ENCODE measurements at regions not wholly inside any gene's neighbourhood (a gene's known extent, or its start where the extent isn't known, plus 50 kb on each side); places are given as distances from the start of the nearest gene placed in this dataset.
"Not testable (repeated sequence)": the region's sequence is repeated elsewhere in the genome, so short reads cannot be mapped to it uniquely, and the experiment has no call there.

DNA sequence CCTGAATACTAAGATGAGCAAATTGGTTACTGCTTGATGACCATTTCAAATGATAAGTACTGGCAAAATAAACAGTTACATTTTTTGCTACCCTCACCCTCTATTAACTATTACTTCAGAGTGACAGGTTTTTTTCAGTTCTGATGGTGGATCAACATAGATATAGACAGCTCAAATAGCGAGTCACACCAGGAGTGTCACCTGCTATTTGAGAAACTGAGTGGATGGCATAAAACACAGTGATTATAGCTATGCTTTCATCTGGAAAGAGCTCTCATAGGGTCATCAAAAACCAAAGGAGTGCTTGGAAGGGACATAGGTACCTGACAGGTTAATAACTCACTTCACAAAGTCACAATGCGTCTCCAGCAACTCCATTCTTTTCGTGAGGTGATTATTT, 244.5 kb upstream of the C9orf72 start:
- DNase-seq (ENCODE audit: low spot score), result no peak

DNA sequence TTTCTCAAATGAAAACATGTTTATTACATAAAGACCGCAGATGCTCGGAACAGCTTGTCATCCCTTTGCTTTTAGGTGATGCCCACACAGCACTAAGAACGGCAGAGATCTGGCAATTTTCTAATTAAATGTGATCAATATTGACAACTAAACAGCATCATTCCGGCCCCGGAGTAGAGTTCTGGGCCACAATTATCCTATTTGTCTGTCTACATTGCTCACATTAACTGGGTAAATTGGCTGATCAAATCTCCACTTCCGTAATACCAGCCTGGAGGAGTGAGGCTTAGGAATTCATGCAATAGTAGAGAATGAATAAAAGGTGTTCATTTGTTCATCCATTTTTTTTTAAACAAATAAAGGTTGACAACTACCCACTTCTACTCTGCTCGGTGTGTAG, 245.1 kb upstream of the C9orf72 start:
- DNase-seq (ENCODE audit: low spot score), result no peak

DNA sequence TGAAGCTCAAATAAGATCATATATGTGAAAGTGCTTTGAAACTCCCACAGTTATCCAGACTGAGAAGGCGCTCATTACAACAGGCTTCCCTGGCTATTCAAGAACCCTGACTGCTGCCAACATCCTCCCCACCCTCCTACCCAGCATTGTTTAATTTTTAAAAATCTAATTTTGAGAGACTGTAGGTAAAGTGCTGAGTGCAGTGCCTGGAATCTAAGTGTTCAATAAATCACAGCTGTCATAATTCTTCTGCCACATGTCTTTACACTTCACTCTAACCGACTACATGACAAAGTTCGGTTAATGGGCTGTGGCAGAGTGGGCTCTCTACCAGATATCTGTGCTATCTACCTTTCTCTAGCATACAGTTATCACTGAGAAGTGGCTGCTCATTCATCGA, 255.6 kb upstream of the C9orf72 start:
- DNase-seq (ENCODE audit: low spot score), result no peak

DNA sequence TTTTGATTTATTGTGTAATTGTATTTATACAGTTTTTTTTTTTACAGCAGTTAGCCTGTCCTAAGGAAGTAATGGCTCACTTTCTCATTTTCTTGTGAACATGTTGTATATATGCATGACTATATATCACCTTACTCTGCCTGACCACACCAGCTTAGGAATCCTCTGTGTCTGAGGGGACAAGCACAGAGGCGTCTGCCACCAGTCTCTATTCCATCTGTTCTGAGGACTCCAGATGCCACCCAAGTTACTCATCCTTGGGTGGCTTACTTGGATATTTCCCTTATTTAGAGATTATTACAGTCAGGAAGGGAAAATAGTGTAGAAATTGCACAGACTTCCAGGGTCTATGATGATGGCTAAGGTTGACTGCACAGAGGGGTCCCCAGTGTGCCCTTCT, 256.3 kb upstream of the C9orf72 start:
- DNase-seq (ENCODE audit: low spot score), result no peak

DNA sequence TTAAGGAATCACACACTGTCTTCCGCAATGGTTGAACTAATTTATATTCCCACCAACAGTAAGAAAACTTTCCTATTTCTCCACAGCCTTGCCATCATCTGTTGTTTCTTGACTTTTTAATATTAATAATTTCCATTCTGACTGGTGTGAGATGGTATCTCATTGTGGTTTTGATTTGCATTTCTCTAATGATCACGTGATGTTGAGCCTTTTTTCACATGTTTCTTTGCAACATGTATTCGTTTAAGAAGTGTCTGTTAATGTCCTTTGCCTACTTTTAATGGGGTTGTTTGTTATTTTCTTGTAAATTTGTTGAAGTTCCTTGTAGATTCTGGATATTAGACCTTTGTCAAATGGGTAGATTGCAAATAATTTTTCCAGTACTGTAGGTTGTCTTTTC, 258.8 kb upstream of the C9orf72 start:
- not testable (repeated sequence) for DNase-seq (ENCODE audit: low spot score)

DNA sequence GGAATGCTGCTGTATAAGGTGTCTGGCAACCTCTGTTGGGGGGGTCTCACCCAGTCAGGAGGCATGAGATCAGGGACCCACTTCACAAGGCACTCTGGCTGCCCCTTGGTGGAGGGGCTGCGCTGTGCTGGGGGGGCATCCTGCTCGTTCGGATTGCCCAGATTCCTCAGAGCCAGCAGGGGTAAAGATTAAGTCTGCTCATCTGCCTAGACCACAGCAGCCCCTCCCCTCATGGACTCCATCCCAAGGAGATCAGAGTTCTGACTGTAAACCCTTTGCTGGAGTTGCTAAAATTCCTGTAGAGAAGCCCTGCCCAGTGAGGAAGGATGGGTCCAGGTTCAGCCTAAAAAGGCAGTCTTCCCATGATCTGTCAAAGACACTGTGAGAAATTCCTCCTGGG, 262.0 kb upstream of the C9orf72 start:
- DNase-seq (ENCODE audit: low spot score), result no peak

DNA sequence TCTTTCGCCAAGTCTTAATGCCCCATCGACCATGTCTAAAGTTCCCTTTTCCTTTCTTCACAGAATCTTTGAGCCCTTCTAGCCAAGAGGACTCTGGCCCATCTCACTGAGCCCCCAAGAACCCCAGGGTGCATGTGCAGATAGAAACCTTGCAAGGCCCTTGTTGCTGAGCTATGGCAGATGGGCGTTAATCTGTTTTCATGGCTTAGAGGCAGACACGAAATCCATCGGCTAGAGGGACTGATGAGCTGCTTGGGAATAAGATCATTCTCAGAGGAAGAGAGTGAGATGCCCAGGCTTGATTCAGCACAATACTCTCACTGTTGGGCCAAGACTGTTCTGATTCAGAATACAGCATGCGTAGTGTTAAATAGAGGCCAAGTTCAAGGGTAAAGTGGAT, 262.5 kb upstream of the C9orf72 start:
- DNase-seq (ENCODE audit: low spot score), result no peak

DNA sequence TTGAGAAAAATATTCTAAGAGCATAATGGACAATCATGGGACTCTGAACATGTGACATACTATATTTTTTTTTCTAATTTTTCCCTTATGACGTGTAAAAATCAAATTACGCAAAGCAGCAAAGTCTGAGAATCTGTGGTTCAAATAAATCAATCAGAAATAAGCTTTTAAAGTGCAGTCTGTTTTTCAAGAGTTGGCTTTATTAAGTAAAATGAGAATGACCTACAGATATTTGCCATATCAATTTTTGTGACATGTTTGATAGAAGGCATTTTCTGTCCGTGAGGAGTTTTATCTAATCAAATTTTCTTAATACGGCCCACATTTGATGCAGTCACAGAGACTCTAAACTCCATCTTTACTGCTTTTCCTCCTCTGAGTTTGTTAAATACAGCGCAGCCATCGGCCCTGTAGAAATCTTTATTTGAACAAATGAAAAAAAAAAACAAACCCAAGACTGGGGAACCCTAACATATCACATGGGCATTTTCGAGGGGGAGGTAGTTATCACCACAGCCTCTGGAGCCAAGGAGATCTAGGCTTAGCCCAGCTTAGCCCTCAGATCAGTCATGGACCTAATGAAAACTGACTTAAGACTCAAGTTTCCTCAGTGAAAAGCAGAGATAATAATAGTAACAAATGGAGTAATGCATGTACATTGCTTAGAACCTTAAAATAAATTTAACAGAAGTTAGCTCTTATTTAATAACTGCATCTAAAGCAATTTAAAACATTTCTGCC, 263.6 kb upstream of the C9orf72 start:
- no peak for DNase-seq (ENCODE audit: low spot score)

DNA sequence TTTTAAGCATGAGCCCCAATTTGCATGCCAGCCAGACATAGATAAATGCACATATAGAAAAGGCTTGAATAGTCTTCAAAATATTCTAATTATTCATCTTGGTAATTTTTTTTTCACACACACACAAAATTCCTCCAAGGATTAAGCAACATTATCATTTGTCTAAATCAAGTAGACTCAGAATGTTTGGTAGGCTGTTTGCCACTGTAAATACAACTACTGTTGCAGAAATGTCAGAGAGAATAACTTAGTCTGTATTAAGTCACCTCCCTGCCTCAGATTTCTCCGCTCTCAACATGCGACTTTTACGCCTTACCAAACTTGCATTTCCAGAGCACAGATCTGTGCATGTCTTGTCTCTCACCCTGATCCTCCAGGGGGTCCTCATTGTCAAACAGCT, 265.6 kb upstream of the C9orf72 start:
- DNase-seq (ENCODE audit: low spot score), result no peak

DNA sequence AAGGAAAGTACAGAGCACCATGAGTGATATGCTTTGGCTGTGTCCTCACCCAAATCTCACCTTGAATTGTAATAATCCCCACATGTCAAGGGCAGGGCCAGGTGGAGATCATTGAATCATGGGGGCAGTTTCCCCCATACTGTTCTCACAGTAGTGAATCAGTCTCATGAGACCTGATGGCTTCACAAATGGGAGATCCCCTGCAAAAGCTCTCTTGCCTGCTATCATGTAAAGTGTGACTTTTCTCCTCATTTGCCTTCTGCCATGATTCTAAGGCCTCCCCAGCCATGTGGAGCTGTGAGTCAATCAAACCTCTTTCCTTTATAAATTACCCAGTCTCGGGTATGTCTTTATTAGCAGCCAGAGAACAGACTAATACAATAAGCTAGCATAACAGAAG, 266.5 kb upstream of the C9orf72 start:
- not testable (repeated sequence) for DNase-seq (ENCODE audit: low spot score)

DNA sequence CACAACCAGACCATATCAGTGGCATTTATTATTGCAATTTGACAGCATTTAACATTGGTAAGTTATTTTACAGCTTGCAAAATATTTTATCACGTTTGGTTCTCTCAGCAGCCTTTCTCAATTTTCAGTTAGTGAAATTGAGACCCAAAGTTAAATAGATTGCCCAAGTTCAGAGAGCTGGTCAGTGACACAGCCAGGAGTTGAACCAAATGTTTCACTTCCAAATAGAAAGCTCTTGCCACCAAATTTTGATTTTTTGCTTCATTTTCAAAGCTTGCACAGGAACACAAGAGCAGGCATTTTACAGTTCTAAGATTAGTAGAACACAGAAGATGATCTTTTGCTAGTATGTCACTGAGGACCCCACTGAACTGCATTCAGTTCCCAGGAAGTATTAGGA, 271.5 kb upstream of the C9orf72 start:
- no peak for DNase-seq (ENCODE audit: low spot score)

DNA sequence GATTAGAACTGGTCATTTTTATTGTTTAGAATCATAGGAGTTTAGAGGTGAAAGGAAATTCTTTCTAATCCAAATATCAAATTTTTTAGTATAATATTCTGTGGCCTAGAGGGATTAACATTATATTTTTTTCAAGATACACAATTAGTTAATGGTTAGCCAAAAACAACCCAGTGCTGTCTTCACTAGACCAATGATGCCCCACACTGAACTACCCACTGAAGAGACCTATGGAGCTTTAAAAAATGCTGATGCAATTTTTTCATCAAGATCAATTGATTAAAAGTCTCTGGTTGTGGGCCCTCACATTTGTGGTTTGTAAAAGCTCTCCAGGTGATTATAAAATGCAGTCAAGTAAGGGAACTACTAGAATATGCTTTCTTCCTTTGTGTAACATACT, 274.1 kb upstream of the C9orf72 start:
- DNase-seq (ENCODE audit: low spot score), result no peak

DNA sequence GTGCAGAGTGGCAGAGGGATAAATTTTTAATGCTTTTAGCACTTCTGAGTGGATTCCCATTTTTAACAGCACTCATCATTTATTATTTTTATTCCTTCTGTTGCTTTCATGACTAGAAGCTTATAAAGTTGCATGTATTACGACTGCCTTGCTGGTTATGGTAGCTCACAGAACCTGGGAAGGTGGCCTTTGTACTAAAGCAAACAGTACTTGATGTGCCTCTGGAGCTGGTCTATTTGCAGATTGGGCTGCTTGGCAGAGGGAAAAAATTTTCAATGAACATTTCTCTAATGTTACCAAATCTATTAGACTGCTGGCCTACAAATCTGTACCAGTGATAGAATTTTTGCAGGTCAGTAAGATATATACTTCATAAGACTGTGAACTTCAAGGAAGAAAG, 274.5 kb upstream of the C9orf72 start:
- no peak for DNase-seq (ENCODE audit: low spot score)

DNA sequence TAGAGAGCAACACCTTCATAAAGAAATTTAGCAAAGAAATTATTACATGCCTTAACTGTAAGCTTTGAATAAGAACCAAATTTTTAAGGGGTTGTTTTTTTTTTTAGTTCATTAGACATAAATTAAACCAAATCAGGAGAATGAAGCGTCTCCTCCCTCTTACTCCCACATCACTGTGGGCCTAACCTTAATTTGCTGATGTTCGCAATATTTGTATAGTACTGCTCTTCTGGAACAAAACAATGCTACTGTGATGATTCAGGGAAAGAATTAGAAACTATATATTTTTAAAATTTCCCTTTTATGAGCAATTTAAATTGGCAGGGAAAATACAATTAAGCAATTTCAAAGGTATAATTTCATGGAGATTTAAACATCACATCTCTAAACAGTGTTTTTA, 275.0 kb upstream of the C9orf72 start:
- DNase-seq (ENCODE audit: low spot score), result no peak

DNA sequence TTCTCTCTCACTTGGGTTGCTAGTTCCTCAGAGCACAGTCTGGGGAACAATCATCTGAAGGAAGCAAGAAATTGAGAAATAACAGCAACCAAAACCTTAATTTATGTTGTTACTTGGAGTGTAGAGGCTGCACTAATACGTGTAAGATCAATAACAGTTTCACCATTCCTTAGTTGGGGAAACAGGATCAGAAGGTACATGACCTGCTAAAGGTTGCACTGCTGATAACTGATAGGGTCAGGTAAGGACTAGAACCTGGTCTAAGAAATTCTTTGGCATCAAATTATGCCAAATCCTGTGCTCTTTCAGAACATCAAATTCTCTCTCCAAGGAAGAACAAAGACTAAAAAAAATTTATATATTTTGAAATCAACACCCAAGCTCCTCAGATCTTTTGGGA, 278.6 kb upstream of the C9orf72 start:
- no peak for DNase-seq (ENCODE audit: low spot score)

DNA sequence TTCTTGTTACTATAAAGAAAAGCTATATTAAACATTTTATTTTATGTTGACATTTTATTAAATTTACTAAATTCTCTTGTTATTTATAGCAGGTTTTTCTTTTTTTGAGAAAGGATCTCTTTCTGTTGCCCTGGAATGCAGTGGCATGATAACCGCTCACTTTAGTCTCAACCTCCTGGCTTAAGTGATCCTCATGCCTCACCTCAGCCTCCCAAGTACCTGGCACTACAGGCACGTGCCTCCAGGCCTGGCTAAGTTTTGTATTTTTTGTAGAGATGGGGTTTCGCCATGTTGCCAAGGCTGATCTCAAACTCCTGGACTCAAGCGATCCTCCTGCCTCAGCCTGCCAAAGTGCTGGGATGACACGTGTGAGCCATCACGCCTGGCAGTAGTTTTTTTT, 280.2 kb upstream of the C9orf72 start:
- no peak for DNase-seq (ENCODE audit: low spot score)

DNA sequence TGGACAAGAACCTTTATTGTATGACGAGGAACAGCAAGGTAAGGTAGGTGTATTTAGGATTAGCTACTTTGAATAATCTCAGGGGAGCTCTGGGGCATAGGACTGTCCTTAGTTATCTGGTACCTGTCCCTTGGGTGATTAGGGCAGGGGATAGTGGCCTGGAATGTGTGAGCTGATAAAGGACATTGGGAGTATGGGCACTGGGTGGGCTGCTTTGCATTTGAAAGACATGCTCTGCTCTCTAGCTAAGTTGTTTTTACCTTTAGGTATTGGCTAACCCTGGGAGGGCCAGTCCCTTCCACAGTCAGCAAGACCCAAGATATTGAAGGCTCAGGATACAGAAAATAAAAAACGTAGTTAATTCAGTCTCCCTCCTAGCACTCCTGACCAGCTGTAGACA, 282.8 kb upstream of the C9orf72 start:
- no peak for DNase-seq (ENCODE audit: low spot score)

DNA sequence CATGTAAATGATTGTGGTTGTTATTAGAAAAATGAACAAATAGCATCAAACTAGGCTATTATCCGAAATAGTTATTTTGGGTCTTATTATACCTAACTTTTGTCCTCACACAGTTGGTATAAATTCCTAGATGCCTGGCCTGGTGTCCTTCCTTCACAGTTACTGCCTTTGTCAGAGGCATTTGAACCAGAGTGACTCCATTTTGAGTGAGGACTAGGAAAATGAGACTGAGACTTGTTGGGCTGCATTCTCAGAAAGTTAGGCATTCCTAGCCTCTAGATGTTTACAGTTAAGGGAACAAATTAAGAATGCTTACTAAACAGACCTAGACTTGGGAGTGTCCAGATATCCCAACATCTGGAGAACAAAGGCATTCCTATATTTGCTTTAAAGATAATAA, 283.5 kb upstream of the C9orf72 start:
- no peak for DNase-seq (ENCODE audit: low spot score)

DNA sequence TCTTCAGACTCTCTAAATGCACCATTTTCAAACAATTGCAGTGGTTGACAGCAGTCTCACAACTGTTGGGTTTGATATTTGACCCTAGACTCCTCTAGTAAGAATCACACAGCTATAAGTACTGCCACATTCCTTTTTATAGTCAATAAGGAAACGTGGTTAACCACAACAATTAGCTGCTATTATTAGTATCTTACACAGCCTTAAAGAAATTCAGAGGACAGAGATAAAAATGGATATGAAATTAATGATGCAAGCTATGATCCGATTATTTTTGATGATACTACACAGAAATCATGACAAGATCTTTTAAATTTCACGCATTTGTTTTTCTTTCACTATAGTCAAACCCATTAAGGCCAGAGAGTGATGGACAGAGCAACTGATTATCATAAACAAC, 288.6 kb upstream of the C9orf72 start:
- DNase-seq (ENCODE audit: low spot score), result no peak

DNA sequence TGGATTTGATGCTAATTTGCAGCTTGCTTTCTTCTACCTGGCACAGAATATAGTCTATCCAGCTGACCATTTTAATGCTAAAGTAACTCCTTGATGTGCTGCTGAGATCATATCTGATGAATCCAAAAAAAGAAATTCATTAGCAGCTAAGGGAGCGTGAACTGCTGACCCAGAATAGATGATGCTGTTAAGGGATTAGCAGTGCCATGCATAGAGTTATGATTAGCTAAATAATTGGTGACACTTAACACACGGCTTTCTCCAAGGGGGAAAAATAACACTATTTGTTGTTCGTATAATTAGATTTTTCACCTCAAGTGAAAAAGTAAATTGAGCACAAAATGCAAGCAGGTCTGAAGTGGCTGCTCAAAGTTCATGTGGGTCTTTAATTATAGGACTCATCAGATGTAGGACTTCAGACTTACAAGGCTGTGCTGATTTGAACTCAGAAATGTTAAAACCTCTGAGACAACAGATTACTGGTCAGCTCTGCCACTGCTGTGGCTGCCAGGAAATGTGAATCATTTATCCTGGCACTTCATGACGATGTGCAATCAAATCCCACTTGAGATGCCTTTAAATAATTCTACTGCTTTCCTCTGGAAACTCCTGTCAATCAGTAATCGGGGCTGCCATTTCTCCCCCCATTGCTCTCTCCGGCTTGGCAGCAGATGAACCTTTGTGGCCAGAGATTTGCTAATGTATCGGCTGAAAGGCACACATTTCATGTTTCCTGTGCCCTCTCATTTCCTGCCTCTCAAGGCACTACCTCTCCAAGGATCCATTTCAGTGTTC, 291.6 kb upstream of the C9orf72 start:
- no peak for DNase-seq (ENCODE audit: low spot score)

DNA sequence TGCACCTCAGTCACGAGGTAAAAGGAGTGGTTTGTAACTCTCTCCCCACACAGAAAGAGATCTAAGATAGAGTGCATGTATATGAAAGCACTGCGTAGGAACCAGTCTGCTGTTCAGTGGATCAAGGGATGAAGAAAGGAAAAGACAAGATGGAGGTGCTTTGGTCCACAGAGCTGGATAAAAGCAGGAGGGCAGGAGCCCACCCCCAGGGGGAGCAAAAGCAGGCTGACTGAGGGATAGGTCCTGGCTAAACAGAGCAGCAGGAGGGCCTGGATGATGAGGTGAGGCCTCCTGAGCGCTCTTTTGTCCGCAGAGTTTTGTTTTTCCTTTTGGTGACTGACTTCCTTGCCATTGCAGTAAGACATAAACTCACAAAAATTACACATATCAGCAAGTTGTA, 293.5 kb upstream of the C9orf72 start:
- DNase-seq (ENCODE audit: low spot score), result no peak

DNA sequence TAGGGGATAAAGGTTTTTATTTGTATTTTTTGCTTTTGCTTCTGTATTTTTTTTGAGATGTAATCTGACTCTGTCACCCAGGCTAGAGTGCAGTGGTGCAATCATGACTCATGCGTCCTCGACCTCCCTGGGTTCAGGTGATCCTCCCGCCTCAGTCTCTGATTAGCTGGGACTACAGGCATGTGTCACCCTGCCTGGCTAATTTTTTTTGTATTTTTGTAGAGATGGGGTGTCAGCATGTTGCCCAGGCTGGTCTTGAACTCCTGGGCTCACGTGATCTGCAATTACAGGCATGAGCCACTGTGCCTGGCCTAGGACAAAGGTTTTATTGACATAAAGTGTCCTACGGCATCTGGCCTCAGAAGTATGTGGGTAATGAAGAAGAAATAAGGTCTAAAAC, 297.1 kb upstream of the C9orf72 start:
- DNase-seq (ENCODE audit: low spot score), result no peak

DNA sequence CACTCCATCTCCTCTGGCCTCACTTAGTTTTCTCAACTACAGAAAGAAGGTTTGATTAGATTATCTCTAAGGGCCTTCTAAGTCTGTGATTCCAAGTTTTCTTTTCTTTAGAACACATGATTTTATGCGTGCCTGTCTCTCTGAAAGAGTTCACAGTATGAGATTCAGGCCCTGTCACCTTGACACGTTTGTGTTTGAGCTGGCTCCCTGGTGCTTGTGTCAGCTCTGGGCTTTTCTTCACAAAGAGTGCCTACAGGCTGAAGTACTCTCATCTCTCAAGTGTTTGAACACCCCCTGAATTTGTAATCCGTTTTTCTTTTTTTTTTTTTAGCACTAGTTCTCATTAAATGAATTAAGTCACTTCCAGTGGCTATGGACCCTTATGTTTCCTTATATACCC, 306.9 kb upstream of the C9orf72 start:
- no peak for DNase-seq (ENCODE audit: low spot score)

DNA sequence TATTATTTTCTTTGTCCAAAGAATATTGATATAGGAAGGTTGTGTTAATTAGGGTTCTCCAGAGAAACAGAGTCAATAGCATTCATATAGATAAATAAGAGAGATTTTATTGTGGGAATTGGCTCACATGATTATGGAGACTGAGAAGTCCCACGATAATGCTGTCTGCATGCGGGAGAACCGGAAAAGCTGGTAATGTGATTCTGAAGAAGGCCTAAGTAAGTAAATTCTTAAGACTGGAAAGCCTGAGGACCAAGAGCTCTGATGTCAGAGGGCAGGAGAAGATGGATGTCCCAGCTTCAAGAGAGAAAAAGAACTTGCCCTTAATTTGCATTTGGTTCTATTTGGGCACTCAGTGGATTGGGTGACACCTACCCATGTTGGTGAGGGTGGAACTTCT, 307.4 kb upstream of the C9orf72 start:
- no peak for DNase-seq (ENCODE audit: low spot score)
